WI38 (cell line): ENCODE measurements at regions not wholly inside any gene's neighbourhood (a gene's known extent, or its start where the extent isn't known, plus 50 kb on each side); places are given as distances from the start of the nearest gene placed in this dataset.

Experiments
- H3K4me3 ChIP-seq: 2 replicates; pipeline ENCODE4 v1.5.1; 2011; ENCODE audit warnings: low read depth, mild to moderate bottlenecking, control low read depth, low read length
- TF ChIP-seq, protein P1 (sequence below): IDR thresholded peaks from 2 replicates; pipeline ENCODE4 v1.5.1; 2012; ENCODE audit warnings: low read depth, mild to moderate bottlenecking, control low read depth, low read length

DNA sequence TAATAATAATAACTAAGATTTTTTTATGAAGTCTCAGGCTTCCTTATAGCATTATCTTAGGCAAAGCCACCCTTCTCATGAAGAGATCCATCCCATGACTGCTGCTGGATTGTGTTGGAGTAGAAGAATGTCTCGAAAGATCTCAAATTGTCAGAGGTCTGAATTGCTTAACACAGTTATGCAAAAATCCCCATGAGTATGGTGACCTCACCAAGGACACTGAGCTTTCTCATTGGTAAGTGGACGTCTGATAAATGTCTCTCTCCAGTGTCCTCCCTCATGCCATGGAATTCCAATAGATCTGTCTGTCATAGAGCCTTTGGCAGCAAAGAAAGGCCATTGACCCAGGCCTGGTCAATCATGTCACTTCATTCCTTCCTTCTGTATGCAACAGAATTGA, 264.5 kb downstream of the CDH11 start:
- TF ChIP-seq, protein P1, sequence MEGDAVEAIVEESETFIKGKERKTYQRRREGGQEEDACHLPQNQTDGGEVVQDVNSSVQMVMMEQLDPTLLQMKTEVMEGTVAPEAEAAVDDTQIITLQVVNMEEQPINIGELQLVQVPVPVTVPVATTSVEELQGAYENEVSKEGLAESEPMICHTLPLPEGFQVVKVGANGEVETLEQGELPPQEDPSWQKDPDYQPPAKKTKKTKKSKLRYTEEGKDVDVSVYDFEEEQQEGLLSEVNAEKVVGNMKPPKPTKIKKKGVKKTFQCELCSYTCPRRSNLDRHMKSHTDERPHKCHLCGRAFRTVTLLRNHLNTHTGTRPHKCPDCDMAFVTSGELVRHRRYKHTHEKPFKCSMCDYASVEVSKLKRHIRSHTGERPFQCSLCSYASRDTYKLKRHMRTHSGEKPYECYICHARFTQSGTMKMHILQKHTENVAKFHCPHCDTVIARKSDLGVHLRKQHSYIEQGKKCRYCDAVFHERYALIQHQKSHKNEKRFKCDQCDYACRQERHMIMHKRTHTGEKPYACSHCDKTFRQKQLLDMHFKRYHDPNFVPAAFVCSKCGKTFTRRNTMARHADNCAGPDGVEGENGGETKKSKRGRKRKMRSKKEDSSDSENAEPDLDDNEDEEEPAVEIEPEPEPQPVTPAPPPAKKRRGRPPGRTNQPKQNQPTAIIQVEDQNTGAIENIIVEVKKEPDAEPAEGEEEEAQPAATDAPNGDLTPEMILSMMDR, result no peak
- H3K4me3 ChIP-seq, result no peak overlapping the region

DNA sequence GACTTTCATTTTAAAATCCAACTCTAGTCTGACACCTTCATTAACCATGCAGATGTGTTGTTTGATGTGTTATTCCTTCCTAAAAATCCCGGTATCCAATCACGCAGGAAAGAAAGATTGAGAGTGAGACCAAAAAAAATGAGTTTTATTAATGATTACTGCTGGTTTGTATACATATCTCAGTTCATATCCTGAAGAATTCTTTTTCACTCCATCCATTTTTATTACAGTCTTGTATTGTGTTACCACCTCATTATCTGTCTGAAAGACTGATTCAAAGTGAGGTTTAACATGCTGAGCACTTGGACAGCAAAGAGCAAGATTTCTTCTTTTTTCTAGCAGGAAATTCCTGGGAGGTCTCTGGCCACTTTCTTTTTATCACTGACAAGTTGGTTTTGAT, 268.3 kb downstream of the CDH11 start:
- H3K4me3 ChIP-seq, result no peak overlapping the region
- TF ChIP-seq, protein P1, result no peak

DNA sequence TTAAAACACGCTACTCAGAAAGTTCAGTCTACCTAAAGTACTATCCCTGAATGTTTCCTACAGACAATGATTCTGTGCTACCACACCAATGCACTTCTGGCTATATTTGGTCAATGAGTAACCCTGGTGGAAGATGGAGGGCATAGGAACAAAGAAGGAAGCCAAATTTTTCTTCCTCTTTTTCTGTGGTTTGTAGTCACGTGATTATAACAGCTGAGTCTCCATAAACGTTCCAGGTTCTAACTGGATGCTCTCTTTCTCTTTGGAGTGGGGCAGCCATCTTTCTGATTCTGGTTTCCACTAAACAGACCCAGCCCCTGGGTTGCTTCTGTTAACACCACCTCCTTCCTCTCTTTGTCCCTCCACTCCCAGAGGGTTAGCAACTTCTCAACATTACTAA, 274.9 kb downstream of the CDH11 start:
- no peak overlapping the region for H3K4me3 ChIP-seq
- TF ChIP-seq, protein P1, result no peak

DNA sequence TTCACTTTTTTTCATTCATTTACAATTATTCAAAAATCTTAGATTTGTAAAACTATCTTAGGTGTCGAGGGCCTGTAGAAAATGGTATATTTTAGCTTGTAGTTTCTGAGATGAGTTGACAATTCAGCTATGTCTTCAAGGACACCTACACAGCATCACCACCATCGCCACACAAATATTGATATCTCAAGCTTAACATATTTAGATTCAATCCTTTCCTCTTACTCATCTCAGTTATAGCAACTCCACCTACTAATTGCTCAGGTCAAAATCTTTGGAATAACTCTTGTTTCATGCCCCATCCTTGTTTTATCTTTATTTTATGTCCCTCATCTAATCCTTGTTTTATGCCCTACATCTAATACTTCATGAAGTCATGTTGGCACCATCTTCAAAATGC, 276.8 kb downstream of the CDH11 start:
- TF ChIP-seq, protein P1, result no peak

DNA sequence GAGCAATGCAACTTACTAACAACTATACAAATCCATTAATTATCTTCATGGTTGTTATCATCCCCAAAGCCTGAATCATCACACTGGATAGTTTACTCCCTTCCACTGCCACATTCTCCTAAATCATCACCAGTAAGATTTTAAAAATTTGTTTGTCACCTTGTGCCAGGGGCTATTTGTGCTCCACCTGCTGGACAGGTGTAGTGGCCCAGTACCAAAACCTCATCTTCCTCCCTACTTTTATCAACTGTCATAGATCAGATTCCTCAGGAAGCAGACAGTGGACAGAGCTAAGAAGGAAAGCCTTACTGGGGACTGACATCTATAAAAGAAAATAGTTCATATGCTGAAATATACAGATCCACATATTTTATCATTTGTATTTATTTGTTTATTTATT, 280.4 kb downstream of the CDH11 start:
- H3K4me3 ChIP-seq, result no peak overlapping the region
- TF ChIP-seq, protein P1, result no peak

More for the DNA sequence above, 276.8 kb downstream of the CDH11 start:
- no peak overlapping the region for H3K4me3 ChIP-seq

DNA sequence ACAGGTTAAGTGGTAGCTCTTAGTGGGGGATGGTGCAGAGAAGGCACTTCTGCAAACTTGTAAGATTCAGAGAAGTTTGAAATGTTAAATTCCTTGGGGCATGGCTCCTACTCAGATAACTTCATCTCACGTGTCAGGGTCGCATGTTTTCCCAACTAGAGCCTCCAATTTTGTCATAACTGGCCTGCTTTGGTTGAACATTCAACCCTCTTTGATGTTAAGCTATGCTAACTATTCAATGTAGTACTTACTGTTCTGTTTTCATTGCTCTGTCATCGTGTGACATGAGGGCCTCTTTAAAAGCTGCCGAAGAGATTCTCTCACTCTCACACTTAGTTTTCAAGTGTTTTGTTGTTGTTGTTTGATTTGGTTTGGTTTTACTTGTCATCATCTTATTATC, 280.8 kb downstream of the CDH11 start:
- TF ChIP-seq, protein P1, result no peak

DNA sequence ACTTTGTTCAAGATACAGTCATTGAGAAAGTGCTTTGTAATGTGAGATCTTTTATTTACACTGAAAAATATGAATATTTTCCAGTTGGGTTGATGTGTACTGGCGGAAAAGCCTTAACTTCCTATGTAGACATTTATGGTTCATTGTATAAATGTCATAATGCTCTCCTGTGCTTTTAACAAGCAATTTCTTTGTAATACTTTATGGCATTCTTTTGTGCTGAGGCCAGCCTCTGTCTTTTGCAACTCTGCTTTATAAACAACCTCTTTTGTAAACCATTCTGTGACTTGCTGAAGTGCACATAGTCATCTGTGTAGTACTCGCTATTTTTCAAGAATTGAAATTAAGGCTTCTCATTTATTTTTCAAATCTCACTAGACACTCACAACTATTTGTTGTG, 291.2 kb downstream of the CDH11 start:
- TF ChIP-seq, protein P1, result no peak
- H3K4me3 ChIP-seq, result no peak overlapping the region

More for the DNA sequence above, 280.8 kb downstream of the CDH11 start:
- no peak overlapping the region for H3K4me3 ChIP-seq
